ENCODE measurements at regions not wholly inside any gene's neighbourhood (a gene's known extent, or its start where the extent isn't known, plus 50 kb on each side); places are given as distances from the start of the nearest gene placed in this dataset.

DNA sequence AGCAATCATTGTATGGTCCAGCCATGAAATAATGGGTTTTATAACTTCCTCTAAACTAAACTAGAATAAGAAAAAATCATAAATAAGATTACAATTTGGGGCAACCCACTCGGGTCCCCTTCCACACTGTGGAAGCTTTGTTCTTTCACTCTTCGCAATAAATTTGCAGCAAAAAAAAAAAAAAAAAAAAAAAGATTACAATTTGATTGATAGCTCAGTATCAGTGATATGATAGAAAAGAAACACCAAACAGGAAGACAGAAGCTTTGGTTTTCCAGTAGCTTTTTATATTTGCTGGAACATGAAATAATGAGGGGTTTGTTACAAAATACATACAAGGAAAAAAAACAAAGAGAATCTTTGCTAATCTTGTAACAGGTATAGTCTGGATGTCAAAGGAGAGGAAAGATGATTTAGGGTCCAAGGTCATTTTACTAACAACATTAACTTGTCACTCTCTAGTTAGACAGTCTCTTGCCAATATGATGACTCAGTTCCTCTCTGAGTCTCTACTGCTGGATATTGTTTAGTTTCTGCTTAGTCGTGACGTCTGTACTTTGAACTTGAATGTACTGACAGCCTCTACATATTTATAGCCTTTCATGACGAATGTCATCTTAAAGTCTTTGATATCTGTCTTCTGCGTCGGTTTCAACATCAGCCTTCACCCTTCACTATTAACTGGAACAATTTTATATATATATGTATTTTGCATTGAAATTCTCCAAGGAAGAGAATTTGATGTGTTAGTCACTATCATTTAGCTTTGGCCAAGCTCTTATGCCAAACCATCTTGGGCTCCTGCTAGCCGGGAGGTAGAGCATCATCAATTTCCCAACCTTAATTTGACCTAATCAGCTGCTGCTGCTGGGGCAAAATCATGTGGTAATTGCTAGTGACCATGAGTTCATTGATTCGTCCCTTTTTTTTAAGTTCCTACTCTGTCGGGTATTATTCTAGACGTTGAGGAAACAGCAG is 213.1 kb upstream of the STXBP5 start (continued):
- no peak for TF ChIP-seq SP2 (CRISPR knock-in tag; IDR thresholded peaks at IDR 0.05)
- TF ChIP-seq, protein P1, sequence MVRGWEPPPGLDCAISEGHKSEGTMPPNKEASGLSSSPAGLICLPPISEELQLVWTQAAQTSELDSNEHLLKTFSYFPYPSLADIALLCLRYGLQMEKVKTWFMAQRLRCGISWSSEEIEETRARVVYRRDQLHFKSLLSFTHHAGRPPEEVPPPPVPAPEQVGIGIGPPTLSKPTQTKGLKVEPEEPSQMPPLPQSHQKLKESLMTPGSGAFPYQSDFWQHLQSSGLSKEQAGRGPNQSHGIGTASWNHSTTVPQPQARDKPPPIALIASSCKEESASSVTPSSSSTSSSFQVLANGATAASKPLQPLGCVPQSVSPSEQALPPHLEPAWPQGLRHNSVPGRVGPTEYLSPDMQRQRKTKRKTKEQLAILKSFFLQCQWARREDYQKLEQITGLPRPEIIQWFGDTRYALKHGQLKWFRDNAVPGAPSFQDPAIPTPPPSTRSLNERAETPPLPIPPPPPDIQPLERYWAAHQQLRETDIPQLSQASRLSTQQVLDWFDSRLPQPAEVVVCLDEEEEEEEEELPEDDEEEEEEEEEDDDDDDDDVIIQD (CRISPR knock-in tag; IDR thresholded peaks at IDR 0.05; ENCODE audit: low read depth), result peak; percentile 91
- peak; percentile 90 for TF ChIP-seq RCOR2 (CRISPR knock-in tag; IDR thresholded peaks at IDR 0.05)
- TF ChIP-seq, protein P2, sequence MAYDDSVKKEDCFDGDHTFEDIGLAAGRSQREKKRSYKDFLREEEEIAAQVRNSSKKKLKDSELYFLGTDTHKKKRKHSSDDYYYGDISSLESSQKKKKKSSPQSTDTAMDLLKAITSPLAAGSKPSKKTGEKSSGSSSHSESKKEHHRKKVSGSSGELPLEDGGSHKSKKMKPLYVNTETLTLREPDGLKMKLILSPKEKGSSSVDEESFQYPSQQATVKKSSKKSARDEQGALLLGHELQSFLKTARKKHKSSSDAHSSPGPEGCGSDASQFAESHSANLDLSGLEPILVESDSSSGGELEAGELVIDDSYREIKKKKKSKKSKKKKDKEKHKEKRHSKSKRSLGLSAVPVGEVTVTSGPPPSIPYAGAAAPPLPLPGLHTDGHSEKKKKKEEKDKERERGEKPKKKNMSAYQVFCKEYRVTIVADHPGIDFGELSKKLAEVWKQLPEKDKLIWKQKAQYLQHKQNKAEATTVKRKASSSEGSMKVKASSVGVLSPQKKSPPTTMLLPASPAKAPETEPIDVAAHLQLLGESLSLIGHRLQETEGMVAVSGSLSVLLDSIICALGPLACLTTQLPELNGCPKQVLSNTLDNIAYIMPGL (CRISPR knock-in tag; IDR thresholded peaks at IDR 0.05; ENCODE audit: borderline replicate concordance in 1 of 2, low read depth in 1 of 2), result no peak; a peak in 1 of 4 replicates
- TF ChIP-seq, protein P3, sequence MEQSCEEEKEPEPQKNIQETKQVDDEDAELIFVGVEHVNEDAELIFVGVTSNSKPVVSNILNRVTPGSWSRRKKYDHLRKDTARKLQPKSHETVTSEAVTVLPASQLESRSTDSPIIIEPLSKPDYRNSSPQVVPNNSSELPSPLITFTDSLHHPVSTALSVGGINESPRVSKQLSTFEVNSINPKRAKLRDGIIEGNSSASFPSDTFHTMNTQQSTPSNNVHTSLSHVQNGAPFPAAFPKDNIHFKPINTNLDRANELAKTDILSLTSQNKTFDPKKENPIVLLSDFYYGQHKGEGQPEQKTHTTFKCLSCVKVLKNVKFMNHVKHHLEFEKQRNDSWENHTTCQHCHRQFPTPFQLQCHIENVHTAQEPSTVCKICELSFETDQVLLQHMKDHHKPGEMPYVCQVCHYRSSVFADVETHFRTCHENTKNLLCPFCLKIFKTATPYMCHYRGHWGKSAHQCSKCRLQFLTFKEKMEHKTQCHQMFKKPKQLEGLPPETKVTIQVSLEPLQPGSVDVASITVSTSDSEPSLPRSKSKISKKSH (CRISPR knock-in tag; IDR thresholded peaks at IDR 0.05; ENCODE audit: borderline replicate concordance), result no peak
- TF ChIP-seq ZFP41 (CRISPR knock-in tag; IDR thresholded peaks at IDR 0.05; ENCODE audit: borderline replicate concordance), result no peak
- no peak for TF ChIP-seq SP140L (CRISPR knock-in tag; IDR thresholded peaks at IDR 0.05; ENCODE audit: borderline replicate concordance)
- TF ChIP-seq ZNF563 (CRISPR knock-in tag; IDR thresholded peaks at IDR 0.05), result no peak
- TF ChIP-seq KAT8 (CRISPR knock-in tag; IDR thresholded peaks at IDR 0.05), result peak; percentile 59
- TF ChIP-seq SKI (IDR thresholded peaks at IDR 0.05; ENCODE audit: partially characterized antibody), result peak; percentile 60
- no peak for TF ChIP-seq KDM5B (CRISPR knock-in tag; IDR thresholded peaks at IDR 0.05; ENCODE audit: borderline replicate concordance)
- peak; percentile 58; the same call in 1 of the 2 replicates for TF ChIP-seq KLF6 (CRISPR knock-in tag; IDR thresholded peaks at IDR 0.05)
- TF ChIP-seq CCDC6 (CRISPR knock-in tag; IDR thresholded peaks at IDR 0.05), result no peak
- TF ChIP-seq BCL6 (CRISPR knock-in tag; IDR thresholded peaks at IDR 0.05), result peak; percentile 88
- TF ChIP-seq AGO1 (IDR thresholded peaks at IDR 0.05; ENCODE audit: low read depth, low read length, poor library complexity, severe bottlenecking), result no peak
- peak; percentile 41; the same call in 1 of the 2 replicates for TF ChIP-seq NR2F2 (IDR thresholded peaks at IDR 0.05; ENCODE audit: borderline replicate concordance, low read depth)
- peak; percentile 56; the same call in 1 of the 2 replicates for TF ChIP-seq NR2F6 (IDR thresholded peaks at IDR 0.05)
- peak; percentile 85 for TF ChIP-seq NR2F6 (CRISPR knock-in tag; IDR thresholded peaks at IDR 0.05)
- TF ChIP-seq SRSF1 (optimal IDR thresholded peaks at IDR 0.05; ENCODE audit: low read depth, low read length), result no peak
- no peak for TF ChIP-seq EHMT2 (IDR thresholded peaks at IDR 0.05; ENCODE audit: borderline replicate concordance, low read depth, low read length)
- no peak for TF ChIP-seq ZNF883 (CRISPR knock-in tag; IDR thresholded peaks at IDR 0.05; ENCODE audit: not compliant biosample characterization)
- no peak for TF ChIP-seq SIN3A (IDR thresholded peaks at IDR 0.05; ENCODE audit: borderline replicate concordance, low read depth, low read length)
- TF ChIP-seq ZBTB20 (CRISPR knock-in tag; IDR thresholded peaks at IDR 0.05; ENCODE audit: borderline replicate concordance, low read depth), result peak; percentile 80; the same call in 1 of the 2 replicates
- TF ChIP-seq SP5 (CRISPR knock-in tag; IDR thresholded peaks at IDR 0.05; ENCODE audit: borderline replicate concordance, low read depth), result peak; percentile 63; the same call in 1 of the 2 replicates
- TF ChIP-seq JUND (CRISPR knock-in tag; IDR thresholded peaks at IDR 0.05), result peak; percentile 58; the same call in 1 of the 2 replicates
- no peak for TF ChIP-seq ZNF530 (CRISPR knock-in tag; IDR thresholded peaks at IDR 0.05; ENCODE audit: low read depth)
